Neural crest cell (in vitro differentiated cells): ENCODE measurements at regions not wholly inside any gene's neighbourhood (a gene's known extent, or its start where the extent isn't known, plus 50 kb on each side); places are given as distances from the start of the nearest gene placed in this dataset.

ENCODE experiments used
- DNase-seq: peaks from one replicate; pipeline ENCODE4 v3.0.0; 2021; ENCODE audit warnings: low read depth, mixed read lengths, low spot score
- H3K27ac Mint-ChIP-seq: one replicate; pipeline ENCODE4 v1.8.0; 2021; ENCODE audit warnings: mild to moderate bottlenecking, mixed read lengths; ENCODE audit not compliant: unreplicated experiment
- H3K27me3 Mint-ChIP-seq: 2 replicates; pipeline ENCODE4 v1.8.0; 2021; ENCODE audit warnings: low read depth, mild to moderate bottlenecking, mixed read lengths
- H3K36me3 Mint-ChIP-seq: 2 replicates; pipeline ENCODE4 v1.8.0; 2021; ENCODE audit warnings: low read depth, mild to moderate bottlenecking, mixed read lengths
- H3K4me1 Mint-ChIP-seq: 2 replicates; pipeline ENCODE4 v1.8.0; 2021; ENCODE audit warnings: mixed read lengths
- H3K4me3 Mint-ChIP-seq: one replicate; pipeline ENCODE4 v1.8.0; 2021; ENCODE audit warnings: mild to moderate bottlenecking, mixed read lengths
- H3K9me3 Mint-ChIP-seq: 2 replicates; pipeline ENCODE4 v1.8.0; 2021; ENCODE audit warnings: mixed read lengths
- TF ChIP-seq, protein P1 (sequence below): fragments of 200-600 bp; sonication (generic); conservative IDR thresholded peaks from 2 replicates; pipeline ENCODE4 v1.5.0; 2021; ENCODE audit warnings: antibody characterized with exemption, mild to moderate bottlenecking

DNA sequence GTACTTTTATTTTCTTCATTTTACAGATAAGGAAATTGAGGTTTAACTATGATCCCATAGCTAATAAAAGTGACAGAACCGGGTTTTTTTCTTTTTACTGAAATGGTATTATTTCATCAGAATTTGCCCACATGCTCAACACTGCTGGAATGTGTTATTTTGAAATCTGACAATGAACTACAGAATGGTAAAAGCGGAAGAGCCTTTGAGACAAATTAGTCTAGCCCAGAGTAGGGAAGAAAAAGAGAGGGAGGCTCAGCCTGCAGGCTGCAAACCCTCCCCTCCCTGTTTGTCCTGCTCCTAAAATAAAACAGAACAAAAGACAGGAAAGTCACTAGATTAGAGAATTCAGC, 100.3 kb upstream of the LIPC start:
- DNase-seq = no peak
- Mint-ChIP-seq H3K9me3 (peaks cover 9% of the 10 kb centered on the region), H3K36me3 (peaks cover 2% of the 10 kb centered on the region), H3K27me3 (no peaks in the 10 kb centered on the region), H3K4me1 (peaks cover 37% of the 10 kb centered on the region), H3K27ac (peak overlapping the region; percentile 99), H3K4me3 (no peak overlapping the region)
- TF ChIP-seq, protein P1, sequence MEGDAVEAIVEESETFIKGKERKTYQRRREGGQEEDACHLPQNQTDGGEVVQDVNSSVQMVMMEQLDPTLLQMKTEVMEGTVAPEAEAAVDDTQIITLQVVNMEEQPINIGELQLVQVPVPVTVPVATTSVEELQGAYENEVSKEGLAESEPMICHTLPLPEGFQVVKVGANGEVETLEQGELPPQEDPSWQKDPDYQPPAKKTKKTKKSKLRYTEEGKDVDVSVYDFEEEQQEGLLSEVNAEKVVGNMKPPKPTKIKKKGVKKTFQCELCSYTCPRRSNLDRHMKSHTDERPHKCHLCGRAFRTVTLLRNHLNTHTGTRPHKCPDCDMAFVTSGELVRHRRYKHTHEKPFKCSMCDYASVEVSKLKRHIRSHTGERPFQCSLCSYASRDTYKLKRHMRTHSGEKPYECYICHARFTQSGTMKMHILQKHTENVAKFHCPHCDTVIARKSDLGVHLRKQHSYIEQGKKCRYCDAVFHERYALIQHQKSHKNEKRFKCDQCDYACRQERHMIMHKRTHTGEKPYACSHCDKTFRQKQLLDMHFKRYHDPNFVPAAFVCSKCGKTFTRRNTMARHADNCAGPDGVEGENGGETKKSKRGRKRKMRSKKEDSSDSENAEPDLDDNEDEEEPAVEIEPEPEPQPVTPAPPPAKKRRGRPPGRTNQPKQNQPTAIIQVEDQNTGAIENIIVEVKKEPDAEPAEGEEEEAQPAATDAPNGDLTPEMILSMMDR = no peak

DNA sequence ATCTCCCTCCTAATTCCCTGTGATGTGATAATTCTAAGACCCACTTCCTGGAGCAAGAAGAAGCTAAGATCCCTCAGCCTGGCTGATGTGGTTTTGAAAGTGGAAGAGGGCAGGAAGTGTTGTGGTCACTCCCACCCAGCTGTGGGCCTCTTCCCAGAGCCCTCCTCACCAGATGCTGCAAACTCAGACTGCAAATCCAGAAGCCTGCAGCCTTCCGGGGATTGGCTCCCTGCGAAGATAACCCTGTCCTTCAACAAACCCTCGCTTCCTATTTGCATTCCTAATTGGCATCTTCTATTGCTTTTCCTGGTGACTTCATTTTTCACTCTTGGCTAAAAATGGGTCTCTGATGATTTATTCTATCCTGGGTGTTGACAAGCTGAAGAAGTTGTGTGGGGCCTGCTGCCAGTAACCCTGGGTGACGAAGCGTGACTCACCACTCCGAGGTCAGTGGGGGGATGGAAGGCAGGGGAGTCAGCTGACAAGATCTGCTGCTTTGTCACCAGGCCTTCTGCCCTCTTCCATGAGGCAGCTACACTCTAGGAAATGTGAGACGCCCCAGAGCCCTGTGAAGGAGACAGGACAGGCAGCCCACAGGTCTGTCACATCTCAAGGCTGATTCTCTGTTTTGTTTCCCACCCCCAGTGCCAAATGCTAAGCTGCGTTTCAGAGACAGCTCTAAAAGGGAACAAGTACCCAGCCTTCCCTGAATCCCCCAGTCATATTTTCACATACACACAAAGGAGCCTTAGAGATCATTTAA, 99.7 kb upstream of the LIPC start:
- TF ChIP-seq, protein P1 = no peak
- Mint-ChIP-seq H3K4me3 (peak overlapping the region; percentile 49), H3K36me3 (peaks cover under 1% of the 10 kb centered on the region), H3K4me1 (peaks cover 37% of the 10 kb centered on the region), H3K27me3 (no peaks in the 10 kb centered on the region), H3K9me3 (peaks cover 4% of the 10 kb centered on the region), H3K27ac (peak overlapping the region; percentile 99)
- DNase-seq = peak; percentile 50

DNA sequence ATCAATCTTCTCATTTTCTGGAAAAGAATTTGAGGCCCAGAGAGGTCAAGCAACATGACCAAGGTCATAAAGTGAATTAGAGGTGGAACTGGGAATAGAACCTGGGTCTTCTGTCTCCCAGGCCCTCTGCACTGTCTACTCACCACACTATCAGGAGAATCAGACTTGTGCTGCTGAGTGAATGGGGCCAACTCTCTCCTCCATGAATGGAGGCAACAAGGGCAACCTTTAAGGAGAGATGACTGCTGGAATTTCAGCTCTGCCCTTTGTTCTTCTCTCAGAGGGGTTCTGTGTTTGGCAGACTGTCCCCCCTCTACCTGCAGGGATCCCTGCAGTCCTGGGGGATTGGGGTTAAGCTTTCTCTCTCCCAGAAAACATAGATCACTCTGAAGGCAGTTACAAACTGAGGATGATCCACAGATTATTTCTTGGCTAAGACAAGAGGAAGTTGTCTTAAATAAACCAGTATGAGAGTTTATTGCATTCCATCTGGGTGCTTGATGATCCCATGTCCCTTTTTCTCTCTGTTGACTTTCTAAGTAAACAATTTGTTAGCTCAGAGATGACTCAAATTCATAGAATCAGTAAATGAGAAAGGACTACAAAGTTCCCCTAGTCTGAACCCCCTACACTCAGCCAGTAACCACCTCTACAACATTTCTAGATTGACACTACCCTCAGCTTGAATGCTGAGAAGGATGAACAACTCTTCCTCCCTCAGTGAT, 99.0 kb upstream of the LIPC start:
- no peaks in the 10 kb centered on the region for H3K27me3 Mint-ChIP-seq
- H3K9me3 Mint-ChIP-seq = peaks cover 3% of the 10 kb centered on the region
- TF ChIP-seq, protein P1 = no peak
- H3K27ac Mint-ChIP-seq = peak overlapping the region; percentile 99
- no peak overlapping the region for H3K4me3 Mint-ChIP-seq
- H3K4me1 Mint-ChIP-seq = peaks cover 37% of the 10 kb centered on the region
- H3K36me3 Mint-ChIP-seq = no peaks in the 10 kb centered on the region
- DNase-seq = no peak

DNA sequence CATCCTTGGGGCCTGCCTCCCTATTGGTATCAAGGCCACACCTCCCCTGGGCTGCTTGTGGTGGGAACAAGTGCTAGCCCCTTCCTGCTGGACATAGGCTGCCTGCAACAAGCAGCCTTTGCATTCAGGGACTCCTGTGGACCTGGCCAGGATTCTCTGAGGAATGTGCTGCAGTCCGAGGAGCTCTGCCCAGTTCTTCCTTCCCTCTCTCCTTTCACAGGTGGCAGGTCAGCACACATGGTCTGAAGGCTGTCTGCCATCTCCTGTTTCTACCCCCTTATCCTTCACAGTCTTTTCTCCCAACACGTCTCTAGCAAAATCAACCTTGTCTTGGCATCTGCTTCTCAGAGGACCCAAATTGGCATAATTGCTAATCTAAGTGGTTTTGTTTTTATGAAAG, 97.0 kb upstream of the LIPC start:
- Mint-ChIP-seq H3K4me1 (peaks cover 37% of the 10 kb centered on the region), H3K27me3 (no peaks in the 10 kb centered on the region), H3K4me3 (no peak overlapping the region), H3K9me3 (no peaks in the 10 kb centered on the region), H3K27ac (no peak overlapping the region), H3K36me3 (no peaks in the 10 kb centered on the region)
- TF ChIP-seq, protein P1 = no peak
- no peak for DNase-seq

DNA sequence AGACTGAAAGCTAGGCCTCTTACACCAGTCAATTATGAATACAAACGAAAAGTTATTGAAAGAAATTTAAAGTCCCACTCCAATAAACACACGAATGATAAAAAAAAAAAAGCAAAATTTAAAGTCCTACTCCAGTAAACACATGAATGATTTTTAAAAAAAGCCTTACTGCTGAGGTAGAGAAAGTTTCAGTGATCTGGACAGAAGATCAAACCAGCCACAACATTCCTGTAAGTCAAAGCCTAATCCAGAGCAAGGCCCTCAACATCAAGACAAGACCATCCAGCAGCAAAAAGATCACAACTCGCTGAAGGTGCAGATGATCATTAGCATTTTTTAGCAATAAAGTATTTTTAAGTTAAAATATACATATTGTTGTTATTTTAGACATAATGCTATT, 95.6 kb upstream of the LIPC start:
- TF ChIP-seq, protein P1 = no peak

More for the DNA sequence above, 95.6 kb upstream of the LIPC start:
- Mint-ChIP-seq H3K27ac (no peak overlapping the region), H3K4me1 (peaks cover 23% of the 10 kb centered on the region), H3K27me3 (no peaks in the 10 kb centered on the region), H3K36me3 (no peaks in the 10 kb centered on the region), H3K9me3 (no peaks in the 10 kb centered on the region), H3K4me3 (no peak overlapping the region)
- no peak for DNase-seq
